ENCODE measurements at regions not wholly inside any gene's neighbourhood (a gene's known extent, or its start where the extent isn't known, plus 50 kb on each side); places are given as distances from the start of the nearest gene placed in this dataset.

DNA sequence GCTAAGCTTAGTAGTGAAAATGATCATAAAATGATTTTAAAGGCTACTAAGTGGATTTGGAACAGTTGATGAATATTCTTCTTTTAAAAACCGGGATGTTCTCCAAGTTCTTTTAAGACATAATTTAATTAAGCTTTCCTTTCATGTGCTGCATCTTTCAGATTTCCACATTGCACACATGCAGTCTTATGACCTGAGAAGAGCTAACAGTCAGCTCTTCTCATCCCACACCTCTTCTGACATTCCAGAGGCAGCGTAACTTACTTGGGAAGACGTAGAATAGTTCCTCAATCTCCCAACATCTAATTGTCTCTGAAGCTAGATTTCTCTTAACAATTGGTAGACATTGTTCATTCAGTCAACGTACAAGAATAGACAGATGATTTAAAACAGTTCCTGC lies 181.8 kb downstream of the SP3 start:
- Histone ChIP-seq H3K27me3 (ENCODE audit: insufficient read depth, poor library complexity, severe bottlenecking) (peaks cover 8% of the 10 kb centered on the region), H3K4me3 (replicated peaks; ENCODE audit: insufficient read depth, low read length) (no peak overlapping the region), H3K27ac (replicated peaks) (no peak overlapping the region)
- DNase-seq (ENCODE audit: low read depth in 1 of 2, low spot score in 1 of 2) = no peak
- TF ChIP-seq, protein P1, sequence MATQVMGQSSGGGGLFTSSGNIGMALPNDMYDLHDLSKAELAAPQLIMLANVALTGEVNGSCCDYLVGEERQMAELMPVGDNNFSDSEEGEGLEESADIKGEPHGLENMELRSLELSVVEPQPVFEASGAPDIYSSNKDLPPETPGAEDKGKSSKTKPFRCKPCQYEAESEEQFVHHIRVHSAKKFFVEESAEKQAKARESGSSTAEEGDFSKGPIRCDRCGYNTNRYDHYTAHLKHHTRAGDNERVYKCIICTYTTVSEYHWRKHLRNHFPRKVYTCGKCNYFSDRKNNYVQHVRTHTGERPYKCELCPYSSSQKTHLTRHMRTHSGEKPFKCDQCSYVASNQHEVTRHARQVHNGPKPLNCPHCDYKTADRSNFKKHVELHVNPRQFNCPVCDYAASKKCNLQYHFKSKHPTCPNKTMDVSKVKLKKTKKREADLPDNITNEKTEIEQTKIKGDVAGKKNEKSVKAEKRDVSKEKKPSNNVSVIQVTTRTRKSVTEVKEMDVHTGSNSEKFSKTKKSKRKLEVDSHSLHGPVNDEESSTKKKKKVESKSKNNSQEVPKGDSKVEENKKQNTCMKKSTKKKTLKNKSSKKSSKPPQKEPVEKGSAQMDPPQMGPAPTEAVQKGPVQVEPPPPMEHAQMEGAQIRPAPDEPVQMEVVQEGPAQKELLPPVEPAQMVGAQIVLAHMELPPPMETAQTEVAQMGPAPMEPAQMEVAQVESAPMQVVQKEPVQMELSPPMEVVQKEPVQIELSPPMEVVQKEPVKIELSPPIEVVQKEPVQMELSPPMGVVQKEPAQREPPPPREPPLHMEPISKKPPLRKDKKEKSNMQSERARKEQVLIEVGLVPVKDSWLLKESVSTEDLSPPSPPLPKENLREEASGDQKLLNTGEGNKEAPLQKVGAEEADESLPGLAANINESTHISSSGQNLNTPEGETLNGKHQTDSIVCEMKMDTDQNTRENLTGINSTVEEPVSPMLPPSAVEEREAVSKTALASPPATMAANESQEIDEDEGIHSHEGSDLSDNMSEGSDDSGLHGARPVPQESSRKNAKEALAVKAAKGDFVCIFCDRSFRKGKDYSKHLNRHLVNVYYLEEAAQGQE (IDR thresholded peaks at IDR 0.05; ENCODE audit: insufficient replicate concordance, low read depth) = no peak
- no peak for TF ChIP-seq POLR2AphosphoS5 (IDR thresholded peaks at IDR 0.05; ENCODE audit: low read depth)
- no peak for TF ChIP-seq GABPA (IDR thresholded peaks at IDR 0.05; ENCODE audit: low read depth)
- TF ChIP-seq, protein P2, sequence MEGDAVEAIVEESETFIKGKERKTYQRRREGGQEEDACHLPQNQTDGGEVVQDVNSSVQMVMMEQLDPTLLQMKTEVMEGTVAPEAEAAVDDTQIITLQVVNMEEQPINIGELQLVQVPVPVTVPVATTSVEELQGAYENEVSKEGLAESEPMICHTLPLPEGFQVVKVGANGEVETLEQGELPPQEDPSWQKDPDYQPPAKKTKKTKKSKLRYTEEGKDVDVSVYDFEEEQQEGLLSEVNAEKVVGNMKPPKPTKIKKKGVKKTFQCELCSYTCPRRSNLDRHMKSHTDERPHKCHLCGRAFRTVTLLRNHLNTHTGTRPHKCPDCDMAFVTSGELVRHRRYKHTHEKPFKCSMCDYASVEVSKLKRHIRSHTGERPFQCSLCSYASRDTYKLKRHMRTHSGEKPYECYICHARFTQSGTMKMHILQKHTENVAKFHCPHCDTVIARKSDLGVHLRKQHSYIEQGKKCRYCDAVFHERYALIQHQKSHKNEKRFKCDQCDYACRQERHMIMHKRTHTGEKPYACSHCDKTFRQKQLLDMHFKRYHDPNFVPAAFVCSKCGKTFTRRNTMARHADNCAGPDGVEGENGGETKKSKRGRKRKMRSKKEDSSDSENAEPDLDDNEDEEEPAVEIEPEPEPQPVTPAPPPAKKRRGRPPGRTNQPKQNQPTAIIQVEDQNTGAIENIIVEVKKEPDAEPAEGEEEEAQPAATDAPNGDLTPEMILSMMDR (IDR thresholded peaks at IDR 0.05; ENCODE audit: insufficient read depth, low read length) = no peak

DNA sequence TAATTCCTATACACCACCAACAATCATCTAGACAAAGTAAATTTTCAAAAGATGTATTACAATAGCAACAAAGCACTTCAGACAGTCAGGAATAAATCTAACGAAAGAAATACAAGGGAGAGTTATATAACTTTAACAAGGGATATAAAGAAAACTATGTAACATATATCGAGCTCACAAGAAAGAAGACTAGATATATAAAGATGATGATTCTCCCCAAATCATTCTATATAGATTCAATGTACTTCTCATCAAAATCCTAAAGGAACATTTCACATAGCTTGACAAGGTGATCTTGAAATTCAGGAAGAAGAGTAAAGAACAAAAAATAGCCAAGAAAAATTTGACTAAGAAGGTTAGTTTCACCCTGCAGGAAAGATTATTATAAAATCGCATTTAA lies 179.4 kb downstream of the SP3 start:
- Histone ChIP-seq H3K27me3 (ENCODE audit: insufficient read depth, poor library complexity, severe bottlenecking) (peaks cover 10% of the 10 kb centered on the region), H3K27ac (replicated peaks) (no peak overlapping the region), H3K4me3 (replicated peaks; ENCODE audit: insufficient read depth, low read length) (no peak overlapping the region)
- TF ChIP-seq, protein P1 (IDR thresholded peaks at IDR 0.05; ENCODE audit: insufficient replicate concordance, low read depth) = no peak
- TF ChIP-seq, protein P2 (IDR thresholded peaks at IDR 0.05; ENCODE audit: insufficient read depth, low read length) = no peak
- TF ChIP-seq SPI1 (IDR thresholded peaks at IDR 0.05; ENCODE audit: borderline replicate concordance, low read depth) (no peak), GABPA (IDR thresholded peaks at IDR 0.05; ENCODE audit: low read depth) (no peak), POLR2AphosphoS5 (IDR thresholded peaks at IDR 0.05; ENCODE audit: low read depth) (no peak)
- DNase-seq (ENCODE audit: low read depth in 1 of 2, low spot score in 1 of 2) = no peak

DNA sequence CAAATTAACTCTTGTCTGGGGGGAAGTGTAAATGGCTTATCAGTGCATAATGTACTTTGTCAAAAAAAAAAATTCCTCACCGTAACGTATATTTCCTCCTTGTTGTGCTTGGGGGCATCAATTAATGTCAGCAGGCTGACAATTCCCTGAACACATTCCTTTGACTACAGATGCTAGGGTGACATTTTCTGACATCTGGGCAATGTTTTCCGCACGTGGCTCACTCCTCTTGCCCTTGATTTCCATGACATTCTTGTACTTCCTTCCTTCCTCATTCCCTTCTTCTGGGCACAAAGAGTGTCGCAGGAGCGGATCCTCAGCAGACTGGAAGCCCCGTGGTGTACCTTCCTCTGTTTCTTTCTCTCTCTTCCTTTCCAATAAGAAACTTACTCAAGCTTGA lies 173.7 kb downstream of the SP3 start:
- TF ChIP-seq, protein P2 (IDR thresholded peaks at IDR 0.05; ENCODE audit: insufficient read depth, low read length) = no peak
- no peak for TF ChIP-seq POLR2AphosphoS5 (IDR thresholded peaks at IDR 0.05; ENCODE audit: low read depth)
- no peak for TF ChIP-seq SPI1 (IDR thresholded peaks at IDR 0.05; ENCODE audit: borderline replicate concordance, low read depth)
- TF ChIP-seq, protein P1 (IDR thresholded peaks at IDR 0.05; ENCODE audit: insufficient replicate concordance, low read depth) = no peak
- no peak for TF ChIP-seq GABPA (IDR thresholded peaks at IDR 0.05; ENCODE audit: low read depth)
- no peak overlapping the region for H3K4me3 ChIP-seq (replicated peaks; ENCODE audit: insufficient read depth, low read length)
- no peak overlapping the region for H3K27ac ChIP-seq (replicated peaks)
- peaks cover 12% of the 10 kb centered on the region for H3K27me3 ChIP-seq (ENCODE audit: insufficient read depth, poor library complexity, severe bottlenecking)
- DNase-seq (ENCODE audit: low read depth in 1 of 2, low spot score in 1 of 2) = no peak
